Activated naive CD8-positive, alpha-beta T cell treated with anti-CD3 and anti-CD28 coated beads, Interleukin-2, amount 10 ng/mL, durations not matched to agents 7 days and 5 days (primary cell): ENCODE measurements at regions not wholly inside any gene's neighbourhood (a gene's known extent, or its start where the extent isn't known, plus 50 kb on each side); places are given as distances from the start of the nearest gene placed in this dataset.

Experiments
- ATAC-seq: fragments of 150-1000 bp; cut with Tn5 transposase; one replicate; pipeline ENCODE4 v1.10.0; 2021; ENCODE audit warnings: low read depth, moderate library complexity
- POLR2A ChIA-PET: fragments of 350-600 bp; sonication (Branson Sonifier 250); formaldehyde crosslinking; loops from one replicate; lab custom pipeline; 2021; ENCODE audit warnings: antibody characterized with exemption; lab: Charles Lee
- DNase-seq: peaks from one replicate; pipeline ENCODE4 v3.0.0; 2021
- H3K27ac Mint-ChIP-seq: one replicate; pipeline ENCODE4 v1.8.0; 2022; ENCODE audit warnings: mild to moderate bottlenecking, mixed read lengths
- H3K27me3 Mint-ChIP-seq: one replicate; pipeline ENCODE4 v1.8.0; 2022; ENCODE audit warnings: mild to moderate bottlenecking, moderate library complexity, mixed read lengths
- H3K36me3 Mint-ChIP-seq: one replicate; pipeline ENCODE4 v1.8.0; 2021; ENCODE audit warnings: mild to moderate bottlenecking, mixed read lengths
- H3K4me1 Mint-ChIP-seq: one replicate; pipeline ENCODE4 v1.8.0; 2021; ENCODE audit warnings: mixed read lengths
- H3K4me3 Mint-ChIP-seq: one replicate; pipeline ENCODE4 v1.8.0; 2022; ENCODE audit warnings: mild to moderate bottlenecking, moderate library complexity, mixed read lengths
- H3K9me3 Mint-ChIP-seq: one replicate; pipeline ENCODE4 v1.8.0; 2021; ENCODE audit warnings: mixed read lengths

DNA sequence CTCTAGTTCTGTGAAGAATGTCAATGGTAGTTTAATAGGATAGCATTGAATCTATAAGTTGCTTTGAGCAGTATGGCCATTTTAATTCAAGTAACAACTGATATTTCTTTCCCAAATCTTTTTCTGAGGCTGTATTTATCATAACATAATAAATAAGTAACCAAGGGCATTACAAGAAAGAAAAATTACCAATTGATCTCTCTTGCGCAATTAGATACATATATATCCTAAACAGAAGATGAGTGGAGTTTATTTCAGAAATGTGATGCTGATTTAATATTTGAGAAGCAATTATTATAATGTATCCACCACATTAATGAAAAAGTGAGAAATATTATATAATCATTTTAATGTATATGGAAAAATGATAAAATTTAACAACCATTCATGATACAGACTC is 802.5 kb upstream of the AGA start:
- DNase-seq (no peak), ATAC-seq (no peak)
- Mint-ChIP-seq H3K27ac (no peak overlapping the region), H3K9me3 (peaks cover 8% of the 10 kb centered on the region), H3K4me1 (no peaks in the 10 kb centered on the region), H3K27me3 (no peaks in the 10 kb centered on the region), H3K4me3 (no peak overlapping the region), H3K36me3 (no peaks in the 10 kb centered on the region)
- POLR2A ChIA-PET: no interaction called here

DNA sequence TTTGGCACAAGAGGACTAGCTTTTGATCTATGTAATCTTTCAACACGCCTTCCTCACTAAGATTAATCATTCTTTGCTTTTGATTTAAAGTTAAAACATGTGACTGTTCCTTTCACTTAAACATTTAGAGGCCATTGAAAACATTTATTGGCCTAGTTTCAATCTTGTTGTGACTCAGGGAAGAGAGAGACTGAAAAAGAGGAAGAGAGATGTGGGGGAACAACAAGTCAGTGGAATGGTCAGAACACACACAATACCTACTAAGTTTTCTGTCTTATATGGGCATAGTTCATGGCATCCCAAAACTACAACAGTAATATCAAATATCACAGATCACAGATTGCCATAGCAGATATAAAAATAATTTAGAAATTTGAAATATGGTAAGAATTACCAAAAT is 812.9 kb upstream of the AGA start:
- Mint-ChIP-seq H3K27ac (no peak overlapping the region), H3K36me3 (no peaks in the 10 kb centered on the region)
- POLR2A ChIA-PET: no interaction called here

DNA sequence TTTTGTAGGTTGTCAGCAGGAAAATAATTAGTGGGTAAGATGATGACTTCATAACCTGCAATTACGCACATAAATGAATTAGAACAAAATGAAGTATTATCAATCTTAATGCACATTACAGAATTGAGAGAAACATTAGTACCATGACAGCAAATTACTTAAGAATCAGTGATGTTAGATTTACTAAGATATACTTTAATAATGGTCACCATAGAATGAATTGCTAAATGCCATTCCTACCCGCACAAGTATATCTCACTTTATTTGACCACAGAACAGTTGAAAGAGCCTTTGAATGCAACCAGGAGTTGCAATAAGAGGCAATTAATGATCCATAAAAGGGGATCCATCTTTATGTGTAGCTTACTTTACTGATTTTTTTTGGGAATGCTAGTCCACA is 816.4 kb upstream of the AGA start:
- Mint-ChIP-seq H3K27ac (no peak overlapping the region), H3K36me3 (no peaks in the 10 kb centered on the region), H3K27me3 (no peaks in the 10 kb centered on the region), H3K4me1 (no peaks in the 10 kb centered on the region), H3K9me3 (peaks cover 3% of the 10 kb centered on the region), H3K4me3 (no peak overlapping the region)
- POLR2A ChIA-PET: no interaction called here
- no peak for ATAC-seq
- DNase-seq: no peak

More for the DNA sequence above, 812.9 kb upstream of the AGA start:
- Mint-ChIP-seq H3K27me3 (no peaks in the 10 kb centered on the region), H3K4me1 (no peaks in the 10 kb centered on the region), H3K9me3 (peaks cover 1% of the 10 kb centered on the region), H3K4me3 (no peak overlapping the region)
- no peak for DNase-seq
- ATAC-seq: no peak

DNA sequence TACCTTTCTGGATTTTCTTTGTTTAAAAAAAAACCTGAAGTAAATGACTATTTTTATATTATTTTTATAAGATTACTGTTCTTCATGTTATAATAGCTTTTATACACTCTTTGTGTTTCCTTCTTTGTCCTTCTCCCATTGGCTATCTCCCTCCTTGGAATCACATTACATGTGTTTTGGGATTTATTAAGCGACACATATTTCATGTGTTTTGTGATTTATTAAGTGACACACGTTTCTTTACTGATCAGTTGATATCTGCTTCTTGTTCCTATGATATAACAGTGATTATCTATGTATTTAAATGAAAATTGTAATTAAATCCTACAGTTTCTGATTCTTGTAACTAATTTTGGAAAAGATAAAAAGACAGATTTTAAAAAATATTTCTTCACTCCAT is 817.3 kb upstream of the AGA start:
- POLR2A ChIA-PET: no interaction called here
- no peak for DNase-seq
- no peak for ATAC-seq
- Mint-ChIP-seq H3K4me1 (no peaks in the 10 kb centered on the region), H3K4me3 (no peak overlapping the region), H3K9me3 (peaks cover 3% of the 10 kb centered on the region), H3K36me3 (no peaks in the 10 kb centered on the region), H3K27me3 (no peaks in the 10 kb centered on the region), H3K27ac (no peak overlapping the region)

DNA sequence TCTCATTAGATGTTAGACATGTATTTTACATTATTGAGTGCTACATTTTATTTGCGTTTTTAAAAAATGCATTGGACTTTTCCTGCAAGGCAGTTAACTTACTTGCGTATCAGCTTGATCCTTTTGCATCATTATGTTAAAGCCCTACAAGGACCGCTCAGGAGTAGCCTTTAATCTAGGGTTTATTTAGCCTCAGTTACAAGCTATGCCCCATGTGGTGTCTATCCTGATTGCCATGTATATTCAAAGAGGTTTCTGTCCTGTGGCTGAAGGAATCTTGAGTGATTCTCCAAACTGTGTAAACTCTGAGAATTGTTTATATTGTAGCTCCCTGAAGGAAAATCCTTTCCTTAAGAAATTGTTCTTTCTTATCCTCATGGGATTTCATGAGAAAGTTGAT is 821.8 kb upstream of the AGA start:
- ATAC-seq (no peak), DNase-seq (no peak)
- Mint-ChIP-seq H3K4me3 (no peak overlapping the region), H3K4me1 (no peaks in the 10 kb centered on the region), H3K9me3 (peaks cover 4% of the 10 kb centered on the region), H3K27ac (no peak overlapping the region), H3K27me3 (no peaks in the 10 kb centered on the region), H3K36me3 (no peaks in the 10 kb centered on the region)
- POLR2A ChIA-PET: no interaction called here

DNA sequence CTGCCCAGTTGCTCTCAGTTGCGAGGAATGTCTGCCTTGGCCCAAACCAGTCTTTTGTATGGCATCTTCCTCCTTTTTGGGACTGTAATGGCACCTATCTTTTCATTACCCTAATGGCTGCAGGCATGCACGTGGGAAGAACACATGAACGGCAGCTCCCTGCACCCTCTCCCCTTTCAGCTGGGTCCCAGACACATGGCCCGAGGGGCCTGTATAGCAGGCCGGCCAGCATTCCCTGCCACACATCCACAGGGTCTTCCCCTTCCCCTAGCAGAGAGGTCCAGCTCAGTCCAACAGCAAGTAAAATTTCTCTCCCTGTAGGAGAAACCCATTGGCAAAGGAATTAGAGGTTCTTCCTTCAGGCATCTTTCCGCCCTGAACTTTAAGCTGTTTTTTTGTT is 829.1 kb upstream of the AGA start:
- ATAC-seq: no peak
- Mint-ChIP-seq H3K27me3 (no peaks in the 10 kb centered on the region), H3K4me1 (no peaks in the 10 kb centered on the region), H3K27ac (no peak overlapping the region), H3K4me3 (no peak overlapping the region), H3K36me3 (no peaks in the 10 kb centered on the region), H3K9me3 (no peaks in the 10 kb centered on the region)
- DNase-seq: no peak
- POLR2A ChIA-PET: no interaction called here

DNA sequence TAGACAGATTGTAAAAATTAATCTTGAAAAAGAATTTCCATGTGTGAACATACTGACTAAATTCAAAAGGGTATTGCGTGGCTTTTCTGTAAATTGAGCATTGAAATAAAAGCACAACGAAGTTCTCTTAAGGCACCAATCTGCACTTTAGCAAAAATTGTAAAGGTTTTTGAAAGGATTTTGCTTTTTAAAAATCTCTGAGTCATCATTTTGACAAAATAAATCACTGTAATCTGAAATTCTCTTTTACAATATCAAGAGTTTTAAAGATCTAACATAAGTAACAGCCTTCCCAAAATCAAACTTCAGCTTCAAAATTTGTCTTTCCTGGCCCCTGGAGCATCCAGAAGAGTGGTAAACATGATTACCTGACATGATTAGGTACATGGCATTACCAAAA is 830.9 kb upstream of the AGA start:
- H3K4me3 Mint-ChIP-seq: no peak overlapping the region
- DNase-seq: no peak
- POLR2A ChIA-PET: no interaction called here
- ATAC-seq: no peak
- H3K27ac Mint-ChIP-seq: no peak overlapping the region
- H3K4me1 Mint-ChIP-seq: no peaks in the 10 kb centered on the region
- no peaks in the 10 kb centered on the region for H3K9me3 Mint-ChIP-seq
- H3K27me3 Mint-ChIP-seq: no peaks in the 10 kb centered on the region
- no peaks in the 10 kb centered on the region for H3K36me3 Mint-ChIP-seq

DNA sequence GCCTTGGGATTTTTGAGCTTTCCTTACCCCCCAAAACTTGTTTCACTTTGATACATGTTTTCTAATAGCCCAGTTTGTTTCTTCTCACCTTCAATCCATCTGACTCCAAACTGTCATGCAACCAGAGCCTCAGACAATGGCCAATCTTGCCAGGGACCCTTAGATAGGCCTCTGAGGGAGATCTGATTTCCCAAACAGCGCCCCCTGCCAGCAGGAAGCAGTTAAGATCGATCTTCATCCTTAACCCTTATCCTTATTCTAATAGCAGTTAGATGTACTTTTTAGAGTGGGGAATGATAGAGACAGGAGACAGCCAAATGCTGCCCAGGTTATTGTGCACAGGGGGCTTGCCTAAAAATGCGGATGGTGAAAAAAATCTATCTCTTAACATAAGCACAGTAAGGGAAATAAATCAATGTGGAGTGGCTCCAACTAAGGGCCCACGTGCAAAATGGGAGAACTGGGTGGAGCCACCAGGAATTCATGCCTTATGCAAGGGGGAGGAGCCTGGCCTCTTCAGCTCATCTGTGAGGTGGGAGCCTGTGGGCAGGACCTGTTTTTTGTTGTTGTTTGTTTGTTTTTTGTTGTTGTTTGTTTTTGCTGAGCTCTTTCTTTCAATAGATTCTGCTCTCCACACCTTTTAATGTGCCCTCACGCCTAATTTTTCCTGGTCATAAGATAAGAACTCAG is 833.6 kb upstream of the AGA start:
- H3K4me3 Mint-ChIP-seq: no peak overlapping the region
- no peaks in the 10 kb centered on the region for H3K4me1 Mint-ChIP-seq
- DNase-seq (no peak), ATAC-seq (no peak)
- no peaks in the 10 kb centered on the region for H3K27me3 Mint-ChIP-seq
- no peak overlapping the region for H3K27ac Mint-ChIP-seq
- H3K9me3 Mint-ChIP-seq: no peaks in the 10 kb centered on the region
- no peaks in the 10 kb centered on the region for H3K36me3 Mint-ChIP-seq
- POLR2A ChIA-PET: no interaction called here

DNA sequence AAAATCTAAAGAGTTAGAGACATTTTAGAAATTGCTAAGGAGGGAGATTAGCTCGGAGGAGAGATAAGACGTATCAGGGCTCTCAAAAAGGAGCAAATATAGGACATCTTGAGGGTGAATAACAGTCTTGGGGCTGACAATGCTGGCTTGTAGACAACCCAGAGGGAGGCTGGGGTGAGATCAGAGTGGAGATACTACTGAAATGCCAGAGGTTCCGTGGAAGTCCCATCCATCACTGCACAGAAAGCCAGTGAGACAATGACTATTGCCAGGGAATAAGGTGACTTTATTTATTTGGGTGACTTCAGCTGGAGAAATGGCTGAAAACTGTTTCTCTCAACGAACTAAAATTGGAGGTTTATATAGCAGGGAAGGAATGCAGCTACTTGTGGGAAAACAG is 838.1 kb upstream of the AGA start:
- ATAC-seq: no peak
- Mint-ChIP-seq H3K27ac (no peak overlapping the region), H3K4me3 (no peak overlapping the region)

DNA sequence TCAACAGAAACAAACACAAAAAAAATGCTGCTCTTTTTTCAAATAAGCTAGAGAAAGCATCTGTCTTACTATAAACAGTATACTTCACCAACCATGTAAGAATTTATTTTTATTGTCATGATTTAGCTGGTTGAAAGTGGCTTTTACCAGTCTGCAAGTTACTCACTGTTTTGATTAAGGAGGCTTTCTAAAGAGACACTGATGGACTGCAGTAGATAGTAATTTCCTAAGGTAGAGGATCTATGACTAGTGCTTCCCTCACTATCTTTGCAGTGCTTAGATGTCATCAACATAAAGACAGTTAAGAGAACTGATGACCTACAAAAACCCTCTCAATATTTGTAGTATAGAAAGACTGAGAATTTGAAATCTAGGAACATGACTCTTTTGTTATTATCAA is 846.2 kb upstream of the AGA start:
- Mint-ChIP-seq H3K27me3 (no peaks in the 10 kb centered on the region), H3K4me3 (no peak overlapping the region), H3K27ac (no peak overlapping the region), H3K4me1 (no peaks in the 10 kb centered on the region), H3K36me3 (no peaks in the 10 kb centered on the region), H3K9me3 (no peaks in the 10 kb centered on the region)
- POLR2A ChIA-PET: no interaction called here
- DNase-seq (no peak), ATAC-seq (no peak)

More for the DNA sequence above, 838.1 kb upstream of the AGA start:
- POLR2A ChIA-PET: no interaction called here
- Mint-ChIP-seq H3K27me3 (no peaks in the 10 kb centered on the region), H3K36me3 (no peaks in the 10 kb centered on the region), H3K4me1 (no peaks in the 10 kb centered on the region), H3K9me3 (no peaks in the 10 kb centered on the region)
- DNase-seq: no peak

DNA sequence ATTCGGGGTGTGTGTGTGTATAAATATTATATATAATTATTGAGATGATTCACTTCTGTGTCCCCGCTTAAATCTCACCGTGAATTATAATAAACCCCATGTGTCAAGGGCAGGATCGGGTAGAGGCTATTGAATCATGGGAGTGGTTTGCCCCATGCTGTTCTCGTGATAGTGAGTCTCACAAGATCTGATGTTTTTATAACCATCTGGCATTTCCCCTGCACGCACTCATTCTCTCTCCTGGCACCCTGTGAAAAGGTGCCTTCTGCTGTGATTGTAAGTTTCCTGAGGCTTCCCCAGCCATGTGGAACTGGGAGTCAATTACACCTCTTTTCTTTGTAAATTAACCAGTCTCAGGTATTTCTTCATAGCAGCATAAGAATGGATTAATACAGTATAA is 851.4 kb upstream of the AGA start:
- H3K27ac Mint-ChIP-seq: no peak overlapping the region
- DNase-seq (no peak), ATAC-seq (no peak)
- no peaks in the 10 kb centered on the region for H3K4me1 Mint-ChIP-seq
- peaks cover 2% of the 10 kb centered on the region for H3K9me3 Mint-ChIP-seq
- no peaks in the 10 kb centered on the region for H3K27me3 Mint-ChIP-seq
- H3K4me3 Mint-ChIP-seq: no peak overlapping the region
- no peaks in the 10 kb centered on the region for H3K36me3 Mint-ChIP-seq
- POLR2A ChIA-PET: no interaction called here

DNA sequence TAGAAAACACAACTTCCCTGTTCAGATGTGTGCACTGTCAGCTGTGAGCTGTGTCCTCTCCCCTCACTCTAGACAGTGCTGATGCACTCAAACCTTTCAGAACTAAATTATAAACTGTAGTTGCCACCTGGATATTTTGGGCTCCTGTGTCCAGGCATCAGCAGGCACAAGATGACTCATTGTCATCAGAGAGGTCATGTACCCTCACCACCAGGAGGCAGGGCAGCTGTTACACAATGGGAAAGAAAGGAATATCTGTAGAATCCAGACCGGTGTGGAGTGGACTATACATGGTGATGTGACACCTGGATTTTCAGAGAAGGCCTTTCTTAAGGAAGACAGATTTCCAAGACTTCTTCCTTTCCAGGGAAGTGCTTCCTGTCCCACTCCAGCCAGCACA is 854.4 kb upstream of the AGA start:
- ATAC-seq (no peak), DNase-seq (no peak)
- Mint-ChIP-seq H3K4me1 (no peaks in the 10 kb centered on the region), H3K27me3 (no peaks in the 10 kb centered on the region), H3K36me3 (no peaks in the 10 kb centered on the region), H3K27ac (no peak overlapping the region), H3K4me3 (no peak overlapping the region), H3K9me3 (peaks cover 2% of the 10 kb centered on the region)
- POLR2A ChIA-PET: no interaction called here

DNA sequence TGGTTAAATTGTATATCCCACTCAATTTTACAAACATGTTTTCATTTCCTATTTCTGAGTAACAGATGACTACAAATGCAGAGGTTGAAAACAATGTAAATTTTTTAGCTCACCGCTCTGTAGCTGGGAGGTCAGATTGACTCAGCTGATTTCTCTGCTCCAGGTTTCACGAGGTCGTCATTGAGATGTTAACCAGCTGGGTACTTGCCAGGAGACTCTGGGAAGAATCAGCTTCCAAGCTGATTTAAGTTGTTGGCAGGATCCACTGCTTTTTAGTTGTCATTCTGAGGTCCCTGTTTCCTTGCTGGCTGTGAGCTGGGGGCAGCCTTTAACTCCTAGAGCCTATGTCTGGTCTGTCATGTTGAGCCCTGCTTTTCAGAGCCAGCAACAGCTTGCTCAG is 864.3 kb upstream of the AGA start:
- POLR2A ChIA-PET: no interaction called here
- Mint-ChIP-seq H3K27me3 (no peaks in the 10 kb centered on the region), H3K27ac (no peak overlapping the region), H3K36me3 (no peaks in the 10 kb centered on the region), H3K4me1 (no peaks in the 10 kb centered on the region), H3K4me3 (no peak overlapping the region), H3K9me3 (no peaks in the 10 kb centered on the region)
- ATAC-seq (no peak), DNase-seq (no peak)

DNA sequence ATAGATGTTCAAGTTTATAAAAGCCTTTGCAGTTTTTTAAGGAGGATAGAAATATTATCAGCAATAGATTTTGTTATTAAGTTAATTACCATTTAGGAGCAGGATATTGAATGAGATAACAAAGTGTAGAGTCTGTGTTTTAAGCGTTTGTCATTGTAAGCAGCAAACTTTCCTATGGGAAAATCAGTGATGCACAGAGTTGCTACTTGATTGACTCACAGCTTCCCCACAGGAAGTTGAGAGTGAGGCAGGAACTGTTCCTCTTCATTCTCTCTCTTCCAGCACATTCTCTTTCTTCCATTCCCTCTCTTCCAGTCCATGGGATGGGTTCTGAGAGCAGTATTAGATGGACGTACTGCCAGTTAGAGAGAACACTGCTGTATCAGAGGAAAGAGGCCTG is 867.7 kb upstream of the AGA start:
- no peak for ATAC-seq
- Mint-ChIP-seq H3K9me3 (no peaks in the 10 kb centered on the region), H3K4me1 (no peaks in the 10 kb centered on the region), H3K36me3 (no peaks in the 10 kb centered on the region), H3K4me3 (no peak overlapping the region), H3K27me3 (no peaks in the 10 kb centered on the region), H3K27ac (no peak overlapping the region)
- POLR2A ChIA-PET: no interaction called here
- DNase-seq: no peak

DNA sequence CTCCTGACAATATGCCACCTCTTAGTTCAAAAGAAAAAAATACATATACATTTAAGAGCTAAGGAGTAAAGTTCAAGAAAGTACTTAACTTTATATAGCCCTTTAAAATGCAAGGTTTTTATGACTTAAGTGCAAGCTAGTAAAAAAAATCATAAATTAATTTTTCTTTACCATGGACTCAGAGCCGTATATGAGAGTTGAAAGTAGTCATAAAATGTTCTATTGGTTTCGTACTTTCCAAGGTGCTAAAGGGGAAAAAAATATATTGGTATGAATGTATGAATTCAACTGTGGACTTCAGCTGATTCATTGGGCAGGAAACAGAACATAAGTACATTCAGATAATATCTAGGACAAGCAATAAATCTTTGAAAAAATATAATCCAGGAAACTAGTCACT is 869.8 kb upstream of the AGA start:
- H3K27me3 Mint-ChIP-seq: no peaks in the 10 kb centered on the region
- POLR2A ChIA-PET: no interaction called here

More for the DNA sequence above, 869.8 kb upstream of the AGA start:
- ATAC-seq (no peak), DNase-seq (no peak)
- H3K4me1 Mint-ChIP-seq: no peaks in the 10 kb centered on the region
- no peak overlapping the region for H3K4me3 Mint-ChIP-seq
- no peak overlapping the region for H3K27ac Mint-ChIP-seq
- H3K36me3 Mint-ChIP-seq: no peaks in the 10 kb centered on the region
- no peaks in the 10 kb centered on the region for H3K9me3 Mint-ChIP-seq
